Loucy (cell line): ENCODE measurements at regions not wholly inside any gene's neighbourhood (a gene's known extent, or its start where the extent isn't known, plus 50 kb on each side); places are given as distances from the start of the nearest gene placed in this dataset.

Source experiments
- H2AFZ ChIP-seq: fragments of 200-600 bp; sonication (generic); 2 replicates; pipeline ENCODE4 v1.6.0; 2016; ENCODE audit warnings: antibody characterized with exemption, mild to moderate bottlenecking, low read length, moderate library complexity
- H3F3A ChIP-seq: fragments of 200-600 bp; 2 replicates; pipeline ENCODE4 v1.6.0; 2016; ENCODE audit warnings: antibody characterized with exemption, low read depth, mild to moderate bottlenecking
- H3K27me3 ChIP-seq: fragments of 200-600 bp; sonication (generic); 2 replicates; pipeline ENCODE4 v1.6.1; 2014; ENCODE audit warnings: low read length, mild to moderate bottlenecking; ENCODE audit not compliant: insufficient read depth, poor library complexity, severe bottlenecking
- H3K36me3 ChIP-seq: fragments of 200-600 bp; sonication (generic); 2 replicates; pipeline ENCODE4 v1.6.1; 2016; ENCODE audit warnings: low read length; ENCODE audit not compliant: insufficient read depth
- H3K4me1 ChIP-seq: fragments of 200-600 bp; sonication (generic); 2 replicates; pipeline ENCODE4 v1.5.1; 2014; ENCODE audit warnings: low read length, mild to moderate bottlenecking; ENCODE audit not compliant: insufficient read depth, poor library complexity, severe bottlenecking
- H3K4me2 ChIP-seq: fragments of 200-600 bp; sonication (generic); 2 replicates; pipeline ENCODE4 v1.6.0; 2014; ENCODE audit warnings: antibody characterized with exemption, low read length, low read depth, mild to moderate bottlenecking; ENCODE audit not compliant: poor library complexity, severe bottlenecking
- H3K4me3 ChIP-seq: fragments of 200-600 bp; sonication (generic); 2 replicates; pipeline ENCODE4 v1.5.1; 2014; ENCODE audit warnings: low read length, mild to moderate bottlenecking, mixed read lengths; ENCODE audit not compliant: poor library complexity, severe bottlenecking
- H3K79me2 ChIP-seq: fragments of 200-600 bp; sonication (generic); 2 replicates; pipeline ENCODE4 v1.6.1; 2014; ENCODE audit warnings: low read length; ENCODE audit not compliant: insufficient read depth
- H3K9ac ChIP-seq: fragments of 200-600 bp; sonication (generic); 2 replicates; pipeline ENCODE4 v1.6.0; 2014; ENCODE audit warnings: mild to moderate bottlenecking, low read depth, low read length, moderate library complexity; ENCODE audit not compliant: poor library complexity, severe bottlenecking
- H3K9me2 ChIP-seq: fragments of 200-600 bp; sonication (generic); replicated peaks from 2 replicates; pipeline ENCODE4 v1.6.1; 2016; ENCODE audit warnings: low read depth, low read length, mixed read lengths
- H3K9me3 ChIP-seq: fragments of 200-600 bp; sonication (generic); 2 replicates; pipeline ENCODE4 v1.6.1; 2014; ENCODE audit warnings: mild to moderate bottlenecking, antibody characterized with exemption, low read length, low read depth; ENCODE audit not compliant: insufficient read depth
- H4K20me1 ChIP-seq: fragments of 200-600 bp; sonication (generic); 2 replicates; pipeline ENCODE4 v1.6.0; 2014; ENCODE audit warnings: antibody characterized with exemption, low read length, mild to moderate bottlenecking; ENCODE audit not compliant: insufficient read depth, poor library complexity, severe bottlenecking
- EZH2phosphoT487 ChIP-seq: fragments of 200-600 bp; IDR thresholded peaks from 2 replicates; pipeline ENCODE4 v1.6.1; 2018; ENCODE audit warnings: antibody characterized with exemption, mild to moderate bottlenecking, moderate library complexity, borderline replicate concordance
- TF ChIP-seq, protein P1 (sequence below): fragments of 200-600 bp; sonication (generic); conservative IDR thresholded peaks from 2 replicates; pipeline ENCODE4 v1.5.1; 2014; ENCODE audit warnings: mild to moderate bottlenecking, antibody characterized with exemption, low read length

DNA sequence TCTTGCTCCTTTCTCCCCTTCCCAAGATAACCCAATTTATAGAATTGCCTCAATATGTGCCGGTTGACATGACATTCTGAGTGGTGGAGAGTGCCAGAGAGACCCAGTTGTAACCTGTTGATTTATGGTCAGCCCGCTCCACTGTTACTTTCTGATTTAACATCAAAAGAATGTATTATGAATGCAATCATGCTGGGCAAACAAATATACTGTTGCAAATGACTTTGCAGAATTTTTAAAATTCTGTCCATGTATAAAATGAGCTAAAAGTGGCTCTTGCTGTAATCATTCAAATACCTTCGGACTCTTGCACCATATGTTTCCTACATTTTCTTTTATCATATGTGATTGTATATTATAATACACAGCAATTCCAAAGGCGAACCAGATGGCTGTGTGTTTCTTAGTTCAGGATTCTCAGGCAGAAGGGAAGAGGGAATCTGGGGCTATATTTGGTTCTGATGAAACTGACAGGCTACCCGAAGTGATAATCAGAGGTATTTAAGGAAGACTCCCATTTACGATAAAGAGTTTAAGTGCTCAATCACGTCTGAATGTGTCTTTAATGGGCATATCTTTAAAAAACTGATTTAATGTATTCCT lies 131.7 kb downstream of the CLCN4 start:
- Histone ChIP-seq H2AFZ (no peak overlapping the region), H3K4me1 (no peaks in the 10 kb centered on the region), H3K9me2 (no peaks in the 10 kb centered on the region), H3K4me3 (no peak overlapping the region), H3K36me3 (no peaks in the 10 kb centered on the region), H3K9ac (no peak overlapping the region), H3F3A (no peaks in the 10 kb centered on the region), H4K20me1 (no peaks in the 10 kb centered on the region), H3K4me2 (no peak overlapping the region), H3K27me3 (no peaks in the 10 kb centered on the region), H3K79me2 (no peaks in the 10 kb centered on the region), H3K9me3 (no peaks in the 10 kb centered on the region)
- TF ChIP-seq EZH2phosphoT487, result no peak
- TF ChIP-seq, protein P1, sequence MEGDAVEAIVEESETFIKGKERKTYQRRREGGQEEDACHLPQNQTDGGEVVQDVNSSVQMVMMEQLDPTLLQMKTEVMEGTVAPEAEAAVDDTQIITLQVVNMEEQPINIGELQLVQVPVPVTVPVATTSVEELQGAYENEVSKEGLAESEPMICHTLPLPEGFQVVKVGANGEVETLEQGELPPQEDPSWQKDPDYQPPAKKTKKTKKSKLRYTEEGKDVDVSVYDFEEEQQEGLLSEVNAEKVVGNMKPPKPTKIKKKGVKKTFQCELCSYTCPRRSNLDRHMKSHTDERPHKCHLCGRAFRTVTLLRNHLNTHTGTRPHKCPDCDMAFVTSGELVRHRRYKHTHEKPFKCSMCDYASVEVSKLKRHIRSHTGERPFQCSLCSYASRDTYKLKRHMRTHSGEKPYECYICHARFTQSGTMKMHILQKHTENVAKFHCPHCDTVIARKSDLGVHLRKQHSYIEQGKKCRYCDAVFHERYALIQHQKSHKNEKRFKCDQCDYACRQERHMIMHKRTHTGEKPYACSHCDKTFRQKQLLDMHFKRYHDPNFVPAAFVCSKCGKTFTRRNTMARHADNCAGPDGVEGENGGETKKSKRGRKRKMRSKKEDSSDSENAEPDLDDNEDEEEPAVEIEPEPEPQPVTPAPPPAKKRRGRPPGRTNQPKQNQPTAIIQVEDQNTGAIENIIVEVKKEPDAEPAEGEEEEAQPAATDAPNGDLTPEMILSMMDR, result no peak

DNA sequence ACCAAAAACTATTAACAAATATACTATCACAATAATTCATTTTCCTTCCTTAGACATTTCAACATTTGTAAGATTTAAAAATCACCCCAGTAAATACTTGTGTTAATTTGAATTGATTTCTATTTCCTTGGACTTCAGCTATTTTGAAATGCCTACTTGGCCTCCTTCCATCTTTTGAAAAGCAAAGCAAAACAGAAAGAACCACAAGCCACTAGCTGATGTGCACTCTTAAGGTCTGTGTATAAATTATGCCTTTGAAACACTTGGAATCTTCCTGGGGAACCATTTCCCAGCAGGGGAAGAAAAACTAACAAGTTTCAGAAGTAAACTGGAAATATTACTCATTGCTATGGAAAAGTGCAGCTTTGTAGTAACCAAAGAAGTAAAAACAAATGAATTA lies 139.8 kb downstream of the CLCN4 start:
- Histone ChIP-seq H3K9me2 (no peaks in the 10 kb centered on the region), H3K36me3 (no peaks in the 10 kb centered on the region), H3K27me3 (no peaks in the 10 kb centered on the region), H3K9ac (no peak overlapping the region), H2AFZ (no peak overlapping the region), H3F3A (no peaks in the 10 kb centered on the region), H4K20me1 (no peaks in the 10 kb centered on the region), H3K4me2 (no peak overlapping the region), H3K9me3 (no peaks in the 10 kb centered on the region), H3K79me2 (no peaks in the 10 kb centered on the region), H3K4me3 (no peak overlapping the region), H3K4me1 (no peaks in the 10 kb centered on the region)
- TF ChIP-seq EZH2phosphoT487, result no peak
- TF ChIP-seq, protein P1, result no peak

DNA sequence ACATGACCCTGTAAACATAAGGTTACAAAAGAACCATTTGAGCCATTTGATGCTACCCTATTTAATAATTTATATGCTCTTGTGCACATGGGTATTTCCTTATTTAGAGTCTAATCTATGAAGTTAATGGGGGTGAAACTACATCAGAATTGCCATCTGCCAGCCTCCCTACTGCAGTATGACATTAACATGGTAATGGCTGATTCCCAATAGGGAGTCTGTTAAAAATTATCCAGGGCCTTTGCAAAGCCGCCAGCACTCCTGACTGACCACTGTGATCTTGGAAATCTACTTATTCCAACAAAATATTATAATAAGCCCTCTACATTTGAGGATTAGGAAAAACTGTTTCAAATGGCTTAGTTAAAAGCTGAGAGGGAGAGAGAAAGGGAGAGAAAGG lies 153.7 kb downstream of the CLCN4 start:
- no peak for TF ChIP-seq EZH2phosphoT487
- TF ChIP-seq, protein P1, result no peak
- H3K79me2 ChIP-seq, result no peaks in the 10 kb centered on the region
- no peaks in the 10 kb centered on the region for H3F3A ChIP-seq
- no peaks in the 10 kb centered on the region for H3K9me2 ChIP-seq
- H3K36me3 ChIP-seq, result no peaks in the 10 kb centered on the region
- H3K9ac ChIP-seq, result no peak overlapping the region
- no peaks in the 10 kb centered on the region for H4K20me1 ChIP-seq
- no peaks in the 10 kb centered on the region for H3K9me3 ChIP-seq
- no peaks in the 10 kb centered on the region for H3K4me1 ChIP-seq
- H3K4me3 ChIP-seq, result no peak overlapping the region
- no peaks in the 10 kb centered on the region for H3K27me3 ChIP-seq
- no peak overlapping the region for H3K4me2 ChIP-seq
- no peak overlapping the region for H2AFZ ChIP-seq
